Body of pancreas (tissue), 4 donors: ENCODE measurements at regions not wholly inside any gene's neighbourhood (a gene's known extent, or its start where the extent isn't known, plus 50 kb on each side); places are given as distances from the start of the nearest gene placed in this dataset.

ENCODE experiments used
- POLR2A ChIP-seq, 3 donors: fragments of 450-650 bp; IDR thresholded peaks; one replicate each; pipeline ENCODE4 v1.6.1; 2016; ENCODE audit warnings: antibody characterized with exemption in 3 of 3, mild to moderate bottlenecking in 2 of 3
- TF ChIP-seq, protein P1 (sequence below), 7 experiments: fragments of 450-650 bp in 4 of 7; fragments of 200-600 bp in 3 of 7; sonication (generic) in 3 of 7; IDR thresholded peaks; one replicate each; pipeline ENCODE4 v1.5.1; 2016 to 2019; ENCODE audit warnings: antibody characterized with exemption in 7 of 7

DNA sequence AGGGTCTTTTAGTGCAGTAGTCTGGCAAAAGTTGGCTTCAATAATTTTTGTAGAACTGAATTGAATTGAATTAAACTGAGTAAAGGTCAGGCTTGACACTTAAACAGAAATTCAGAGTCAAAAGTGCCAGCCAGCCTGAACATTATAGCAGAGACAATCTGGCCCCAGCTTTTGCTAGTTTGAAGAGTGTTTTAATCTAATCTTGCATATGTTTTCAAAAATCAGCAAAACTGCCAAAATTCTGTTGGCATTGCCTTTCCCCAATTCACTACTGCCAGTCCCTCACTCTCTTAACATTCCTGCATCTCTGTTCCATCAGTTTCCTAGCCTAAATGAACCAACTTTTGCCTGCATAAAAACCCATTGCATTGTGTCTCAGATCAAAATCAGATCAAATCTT, 403.8 kb downstream of the NUF2 start:
- TF ChIP-seq, protein P1, sequence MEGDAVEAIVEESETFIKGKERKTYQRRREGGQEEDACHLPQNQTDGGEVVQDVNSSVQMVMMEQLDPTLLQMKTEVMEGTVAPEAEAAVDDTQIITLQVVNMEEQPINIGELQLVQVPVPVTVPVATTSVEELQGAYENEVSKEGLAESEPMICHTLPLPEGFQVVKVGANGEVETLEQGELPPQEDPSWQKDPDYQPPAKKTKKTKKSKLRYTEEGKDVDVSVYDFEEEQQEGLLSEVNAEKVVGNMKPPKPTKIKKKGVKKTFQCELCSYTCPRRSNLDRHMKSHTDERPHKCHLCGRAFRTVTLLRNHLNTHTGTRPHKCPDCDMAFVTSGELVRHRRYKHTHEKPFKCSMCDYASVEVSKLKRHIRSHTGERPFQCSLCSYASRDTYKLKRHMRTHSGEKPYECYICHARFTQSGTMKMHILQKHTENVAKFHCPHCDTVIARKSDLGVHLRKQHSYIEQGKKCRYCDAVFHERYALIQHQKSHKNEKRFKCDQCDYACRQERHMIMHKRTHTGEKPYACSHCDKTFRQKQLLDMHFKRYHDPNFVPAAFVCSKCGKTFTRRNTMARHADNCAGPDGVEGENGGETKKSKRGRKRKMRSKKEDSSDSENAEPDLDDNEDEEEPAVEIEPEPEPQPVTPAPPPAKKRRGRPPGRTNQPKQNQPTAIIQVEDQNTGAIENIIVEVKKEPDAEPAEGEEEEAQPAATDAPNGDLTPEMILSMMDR (IDR thresholded peaks at IDR 0.05): no peak
- no peak for TF ChIP-seq POLR2A (IDR thresholded peaks at IDR 0.05)
